PC-9 (cell line): ENCODE measurements at regions not wholly inside any gene's neighbourhood (a gene's known extent, or its start where the extent isn't known, plus 50 kb on each side); places are given as distances from the start of the nearest gene placed in this dataset.

Experiments
- BruUV-seq: library from RNA; stranded (reverse); fragments of 400-500 nt; replicated peaks from 2 replicates; lab custom pipeline; 2021; lab: Mats Ljungman, UMichigan
- CTCF ChIA-PET: fragments of 300-600 bp; sonication (Branson Sonifier 250); formaldehyde crosslinking; loops from one replicate; lab custom pipeline; 2022; ENCODE audit warnings: antibody characterized with exemption; lab: Charles Lee
- POLR2A ChIA-PET: fragments of 300-600 bp; sonication (Branson Sonifier 250); formaldehyde crosslinking; loops from one replicate; lab custom pipeline; 2022; ENCODE audit warnings: antibody characterized with exemption; ENCODE audit not compliant: unreplicated experiment; lab: Charles Lee
- DNase-seq, 2 experiments: peaks; one replicate each; pipeline versions ENCODE4 v3.0.0 to v3.0.0-alpha.2; 2015 to 2022; ENCODE audit warnings: mixed read lengths in 1 of 2
- H2AFZ ChIP-seq: fragments of 200-600 bp; sonication (generic); 2 replicates; pipeline ENCODE4 v1.8.1; 2017; ENCODE audit warnings: antibody characterized with exemption
- H3F3A ChIP-seq: fragments of 200-600 bp; sonication (generic); 2 replicates; pipeline ENCODE4 v1.8.1; 2017; ENCODE audit warnings: antibody characterized with exemption, mild to moderate bottlenecking, low read depth; ENCODE audit not compliant: insufficient read depth
- H3K27ac ChIP-seq: fragments of 200-600 bp; sonication (generic); 2 replicates; pipeline ENCODE4 v1.6.1; 2016; ENCODE audit warnings: mixed run types
- H3K27me3 ChIP-seq: fragments of 200-600 bp; sonication (generic); 2 replicates; pipeline ENCODE4 v1.6.1; 2016; ENCODE audit warnings: low read depth, mixed run types; ENCODE audit not compliant: insufficient read depth
- H3K36me3 ChIP-seq: fragments of 200-600 bp; sonication (generic); 2 replicates; pipeline ENCODE4 v1.6.1; 2016; ENCODE audit warnings: low read depth, mixed run types
- H3K4me1 ChIP-seq: fragments of 200-600 bp; sonication (generic); replicated peaks from 2 replicates; pipeline ENCODE4 v1.6.1; 2016; ENCODE audit warnings: mixed run types; ENCODE audit not compliant: insufficient read depth
- H3K4me2 ChIP-seq: fragments of 200-600 bp; sonication (generic); 2 replicates; pipeline ENCODE4 v1.6.1; 2017; ENCODE audit warnings: mixed run types
- H3K4me3 ChIP-seq: fragments of 200-600 bp; sonication (generic); 2 replicates; pipeline ENCODE4 v1.6.1; 2016; ENCODE audit warnings: mixed run types
- H3K79me2 ChIP-seq: fragments of 200-600 bp; sonication (generic); 2 replicates; pipeline ENCODE4 v1.6.1; 2017; ENCODE audit warnings: low read depth, mixed run types
- H3K9me2 ChIP-seq: fragments of 200-600 bp; sonication (generic); 2 replicates; pipeline ENCODE4 v1.8.1; 2017; ENCODE audit warnings: mild to moderate bottlenecking; ENCODE audit not compliant: insufficient read depth
- H3K9me3 ChIP-seq: fragments of 200-600 bp; sonication (generic); 2 replicates; pipeline ENCODE4 v1.8.1; 2016; ENCODE audit warnings: low read depth; ENCODE audit not compliant: insufficient read depth
- H4K20me1 ChIP-seq: fragments of 200-600 bp; sonication (generic); 2 replicates; pipeline ENCODE4 v1.8.1; 2017; ENCODE audit not compliant: insufficient read depth
- CTCF ChIP-seq: fragments of 200-600 bp; sonication (generic); conservative IDR thresholded peaks from 2 replicates; pipeline ENCODE4 v1.6.1; 2017; ENCODE audit warnings: mixed run types, antibody characterized with exemption, mild to moderate bottlenecking, moderate library complexity
- EZH2 ChIP-seq: fragments of 200-600 bp; sonication (generic); IDR thresholded peaks from 2 replicates; pipeline ENCODE4 v1.8.0; 2017; ENCODE audit warnings: antibody characterized with exemption, low read depth
- intact Hi-C: fragments of 100-400 bp; cut with micrococcal nuclease; formaldehyde crosslinking; loops from one replicate; pipeline ENCODE4 v1.10.0; 2022; ENCODE audit not compliant: unreplicated experiment

- H3K27me3 ChIP-seq, result peaks cover 31% of the 10 kb centered on the region; the same call in 1 of the 2 replicates
- H3K4me1 ChIP-seq, result peaks cover 8% of the 10 kb centered on the region
- no peak for DNase-seq
- no peak overlapping the region for H3K27ac ChIP-seq
- H3K4me3 ChIP-seq, result no peak overlapping the region
- H3K4me2 ChIP-seq, result no peak overlapping the region
- intact Hi-C loops, result no loop called here
- no TSS peak for BruUV-seq
- POLR2A ChIA-PET, result no interaction called here
- H3K9me3 ChIP-seq, result no peaks in the 10 kb centered on the region
- H4K20me1 ChIP-seq, result no peaks in the 10 kb centered on the region
- no peaks in the 10 kb centered on the region for H3K9me2 ChIP-seq
- no peaks in the 10 kb centered on the region for H3K79me2 ChIP-seq
- peaks cover 3% of the 10 kb centered on the region; the same call in 1 of the 2 replicates for H3F3A ChIP-seq
- H2AFZ ChIP-seq, result no peak overlapping the region
- no peaks in the 10 kb centered on the region for H3K36me3 ChIP-seq
- no peak for TF ChIP-seq EZH2
- no peak for TF ChIP-seq CTCF
- CTCF ChIA-PET, result no interaction called here
Observed at GRCh38 chr10:117731121-117731791, 188.7 kb downstream of the EMX2 start.

- Histone ChIP-seq H3K9me2 (no peaks in the 10 kb centered on the region), H3F3A (peaks cover 6% of the 10 kb centered on the region; the same call in 1 of the 2 replicates), H2AFZ (no peak overlapping the region), H3K9me3 (no peaks in the 10 kb centered on the region), H3K79me2 (no peaks in the 10 kb centered on the region), H3K36me3 (no peaks in the 10 kb centered on the region), H3K4me3 (no peak overlapping the region), H3K4me2 (no peak overlapping the region), H3K4me1 (peaks cover 11% of the 10 kb centered on the region), H3K27me3 (peaks cover 23% of the 10 kb centered on the region; the same call in 1 of the 2 replicates), H3K27ac (no peak overlapping the region), H4K20me1 (no peaks in the 10 kb centered on the region)
- CTCF ChIA-PET, result no interaction called here
- intact Hi-C loops, result no loop called here
- no peak for TF ChIP-seq CTCF
- TF ChIP-seq EZH2, result no peak
- DNase-seq, result no peak
- BruUV-seq, result no TSS peak
- POLR2A ChIA-PET, result no interaction called here
Observed at GRCh38 chr10:117734731-117735405, 192.3 kb downstream of the EMX2 start.

DNA sequence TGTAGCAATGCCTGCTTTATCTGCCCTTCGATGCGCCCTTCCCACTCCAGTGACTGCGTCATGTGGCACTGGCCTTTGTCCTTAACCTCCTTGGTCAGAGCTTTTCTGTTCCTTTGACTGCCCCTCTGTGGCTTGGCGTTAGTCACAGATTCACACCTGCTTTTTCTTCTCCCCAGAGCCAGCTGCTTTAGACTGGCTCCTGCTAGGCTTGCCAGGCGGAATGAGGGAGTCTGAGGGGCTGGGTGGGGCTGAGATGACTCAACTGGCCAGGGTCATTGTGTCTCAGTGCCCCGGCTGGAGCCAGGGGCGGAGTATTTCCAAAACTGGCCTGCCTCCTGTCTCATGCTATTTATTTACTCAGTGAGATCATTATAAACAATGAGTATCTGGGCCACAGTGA, 194.1 kb downstream of the EMX2 start:
- Histone ChIP-seq H3K9me2 (no peaks in the 10 kb centered on the region), H3K4me2 (peak overlapping the region; percentile 51), H3K27ac (peak overlapping the region; percentile 30; the same call in 1 of the 2 replicates), H3F3A (peaks cover 6% of the 10 kb centered on the region; the same call in 1 of the 2 replicates), H3K36me3 (no peaks in the 10 kb centered on the region), H3K4me1 (peaks cover 11% of the 10 kb centered on the region), H3K79me2 (no peaks in the 10 kb centered on the region), H3K4me3 (no peak overlapping the region), H2AFZ (no peak overlapping the region), H3K27me3 (peaks cover 15% of the 10 kb centered on the region; the same call in 1 of the 2 replicates), H4K20me1 (no peaks in the 10 kb centered on the region), H3K9me3 (no peaks in the 10 kb centered on the region)
- DNase-seq, result peak in 1 of 2 experiments; percentile 75
- TF ChIP-seq CTCF (no peak), EZH2 (no peak)
- intact Hi-C loops, result no loop called here
- BruUV-seq, result no TSS peak
- ChIA-PET CTCF (no interaction called here), POLR2A (no interaction called here)
